GM19463 (cell line): ENCODE measurements at regions not wholly inside any gene's neighbourhood (a gene's known extent, or its start where the extent isn't known, plus 50 kb on each side); places are given as distances from the start of the nearest gene placed in this dataset.

Experiments
- ATAC-seq: cut with Tn5 transposase; IDR thresholded peaks from one replicate; pipeline ENCODE4 v1.9.1; 2021; ENCODE audit warnings: mild to moderate bottlenecking, moderate library complexity; ENCODE audit not compliant: unreplicated experiment

- ATAC-seq, result no peak
Measured at GRCh38 chr4:26020083-26020668, 106.2 kb downstream of the SMIM20 start.

- ATAC-seq, result no peak
Measured at GRCh38 chr4:26020881-26021280, 106.9 kb downstream of the SMIM20 start.

GRCh38 chr4:26021417-26022345, 107.7 kb downstream of the SMIM20 start:
- ATAC-seq, result no peak

- no peak for ATAC-seq
Measured at GRCh38 chr4:26022346-26023202, 108.6 kb downstream of the SMIM20 start.

- no peak for ATAC-seq
Measured at GRCh38 chr4:26023203-26023972, 109.4 kb downstream of the SMIM20 start.

- no peak for ATAC-seq
Measured at GRCh38 chr4:26024079-26024478, 110.1 kb downstream of the SMIM20 start.

- no peak for ATAC-seq
Measured at GRCh38 chr4:26028133-26028792, 114.2 kb downstream of the SMIM20 start.

- ATAC-seq, result peak; percentile 99
Measured at GRCh38 chr4:26028793-26029567, 115.0 kb downstream of the SMIM20 start.

- no peak for ATAC-seq
Measured at GRCh38 chr4:26029568-26030131, 115.6 kb downstream of the SMIM20 start.

- no peak for ATAC-seq
Measured at GRCh38 chr4:26030260-26030667, 116.2 kb downstream of the SMIM20 start.

GRCh38 chr4:26030780-26031179, 116.8 kb downstream of the SMIM20 start:
- no peak for ATAC-seq

GRCh38 chr4:26031704-26032103, 117.7 kb downstream of the SMIM20 start:
- no peak for ATAC-seq

GRCh38 chr4:26032142-26032541, 118.1 kb downstream of the SMIM20 start:
- no peak for ATAC-seq

GRCh38 chr4:26032630-26033317, 118.8 kb downstream of the SMIM20 start:
- no peak for ATAC-seq

- ATAC-seq, result no peak
Measured at GRCh38 chr4:26033389-26033788, 119.4 kb downstream of the SMIM20 start.

- no peak for ATAC-seq
Measured at GRCh38 chr4:26034849-26035248, 120.8 kb downstream of the SMIM20 start.

GRCh38 chr4:26035921-26036320, 121.9 kb downstream of the SMIM20 start:
- no peak for ATAC-seq

GRCh38 chr4:26039639-26040359, 125.8 kb downstream of the SMIM20 start:
- ATAC-seq, result no peak
